Tibial nerve (tissue), 4 donors: ENCODE measurements at regions not wholly inside any gene's neighbourhood (a gene's known extent, or its start where the extent isn't known, plus 50 kb on each side); places are given as distances from the start of the nearest gene placed in this dataset.

Experiments
- DNase-seq, 2 donors: peaks; one replicate each; pipeline ENCODE4 v3.0.0-alpha.2; 2019; ENCODE audit warnings: low spot score in 2 of 2
- H3K27ac ChIP-seq, 4 donors: fragments of 200-600 bp; sonication (generic) in 3 of 4; one replicate each; pipeline ENCODE4 v1.5.1; 2017 to 2019; ENCODE audit warnings: mild to moderate bottlenecking in 1 of 4
- H3K27me3 ChIP-seq, 2 donors: fragments of 200-600 bp; sonication (generic) in 1 of 2; one replicate each; pipeline versions ENCODE4 v1.5.1 to v1.6.0; 2017 to 2019
- H3K36me3 ChIP-seq, 3 donors: fragments of 200-600 bp; sonication (generic); one replicate each; pipeline ENCODE4 v1.5.1; 2018 to 2019
- H3K4me1 ChIP-seq, 4 donors: fragments of 200-600 bp; sonication (generic) in 3 of 4; one replicate each; pipeline ENCODE4 v1.5.1; 2017 to 2019
- H3K4me3 ChIP-seq, 4 donors: fragments of 200-600 bp; sonication (generic) in 3 of 4; one replicate each; pipeline ENCODE4 v1.5.1; 2017 to 2019; ENCODE audit warnings: mild to moderate bottlenecking in 1 of 4, moderate library complexity in 1 of 4
- H3K9me3 ChIP-seq, 4 donors: fragments of 200-600 bp; sonication (generic) in 3 of 4; one replicate each; pipeline ENCODE4 v1.5.1; 2017 to 2019
- EP300 ChIP-seq, 2 donors: sonication (generic); formaldehyde crosslinking; IDR thresholded peaks; one replicate each; pipeline ENCODE4 v1.6.1; 2017; ENCODE audit warnings: antibody characterized with exemption in 2 of 2, mild to moderate bottlenecking in 1 of 2
- POLR2A ChIP-seq, 2 donors: fragments of 450-650 bp; IDR thresholded peaks; one replicate each; pipeline ENCODE4 v1.6.1; 2017; ENCODE audit warnings: antibody characterized with exemption in 2 of 2, mild to moderate bottlenecking in 2 of 2, moderate library complexity in 2 of 2
- WGBS, 2 donors: methylation state at CpG; one replicate each; pipeline ENCODE4 v1.1.5; 2018; 5-methylcytosine and 5-hydroxymethylcytosine counted together
- TF ChIP-seq, protein P1 (sequence below), 5 experiments: fragments of 200-600 bp in 3 of 5; fragments of 450-650 bp in 2 of 5; sonication (generic) in 3 of 5; IDR thresholded peaks; one replicate each; pipeline ENCODE4 v1.5.1; 2016 to 2019; ENCODE audit warnings: antibody characterized with exemption in 5 of 5, mild to moderate bottlenecking in 3 of 5, moderate library complexity in 2 of 5

DNA sequence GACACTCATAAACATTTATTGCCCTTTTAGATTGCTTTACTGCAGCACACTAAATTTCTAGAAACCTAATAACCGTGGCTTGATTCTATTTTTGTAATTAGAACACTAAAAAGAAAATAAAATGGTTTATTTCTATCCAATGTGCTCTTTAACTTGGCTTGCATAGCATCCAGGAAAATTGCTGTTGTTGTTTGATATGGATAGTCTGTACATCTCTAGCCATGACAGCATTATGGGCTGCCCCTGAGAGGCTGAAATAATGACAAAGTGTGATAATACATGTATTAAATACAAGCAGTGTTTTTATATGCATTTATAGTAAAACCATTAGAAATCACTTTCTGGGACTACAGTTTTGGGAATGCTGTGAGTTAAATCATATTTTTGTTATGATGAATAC lies 472.5 kb downstream of the EPM2A start:
- H3K4me1 ChIP-seq, result no peaks in the 10 kb centered on the region
- TF ChIP-seq, protein P1, sequence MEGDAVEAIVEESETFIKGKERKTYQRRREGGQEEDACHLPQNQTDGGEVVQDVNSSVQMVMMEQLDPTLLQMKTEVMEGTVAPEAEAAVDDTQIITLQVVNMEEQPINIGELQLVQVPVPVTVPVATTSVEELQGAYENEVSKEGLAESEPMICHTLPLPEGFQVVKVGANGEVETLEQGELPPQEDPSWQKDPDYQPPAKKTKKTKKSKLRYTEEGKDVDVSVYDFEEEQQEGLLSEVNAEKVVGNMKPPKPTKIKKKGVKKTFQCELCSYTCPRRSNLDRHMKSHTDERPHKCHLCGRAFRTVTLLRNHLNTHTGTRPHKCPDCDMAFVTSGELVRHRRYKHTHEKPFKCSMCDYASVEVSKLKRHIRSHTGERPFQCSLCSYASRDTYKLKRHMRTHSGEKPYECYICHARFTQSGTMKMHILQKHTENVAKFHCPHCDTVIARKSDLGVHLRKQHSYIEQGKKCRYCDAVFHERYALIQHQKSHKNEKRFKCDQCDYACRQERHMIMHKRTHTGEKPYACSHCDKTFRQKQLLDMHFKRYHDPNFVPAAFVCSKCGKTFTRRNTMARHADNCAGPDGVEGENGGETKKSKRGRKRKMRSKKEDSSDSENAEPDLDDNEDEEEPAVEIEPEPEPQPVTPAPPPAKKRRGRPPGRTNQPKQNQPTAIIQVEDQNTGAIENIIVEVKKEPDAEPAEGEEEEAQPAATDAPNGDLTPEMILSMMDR (IDR thresholded peaks at IDR 0.05), result no peak
- TF ChIP-seq EP300 (IDR thresholded peaks at IDR 0.05) (no peak), POLR2A (IDR thresholded peaks at IDR 0.05) (no peak)
- H3K27me3 ChIP-seq, result no peaks in the 10 kb centered on the region
- H3K4me3 ChIP-seq, result no peak overlapping the region
- H3K9me3 ChIP-seq, result no peaks in the 10 kb centered on the region
- H3K27ac ChIP-seq, result no peak overlapping the region
- no peaks in the 10 kb centered on the region for H3K36me3 ChIP-seq
- no peak for DNase-seq
- 56% methylated on average over 1 of the region's 1 CpG for WGBS, 2 donors

DNA sequence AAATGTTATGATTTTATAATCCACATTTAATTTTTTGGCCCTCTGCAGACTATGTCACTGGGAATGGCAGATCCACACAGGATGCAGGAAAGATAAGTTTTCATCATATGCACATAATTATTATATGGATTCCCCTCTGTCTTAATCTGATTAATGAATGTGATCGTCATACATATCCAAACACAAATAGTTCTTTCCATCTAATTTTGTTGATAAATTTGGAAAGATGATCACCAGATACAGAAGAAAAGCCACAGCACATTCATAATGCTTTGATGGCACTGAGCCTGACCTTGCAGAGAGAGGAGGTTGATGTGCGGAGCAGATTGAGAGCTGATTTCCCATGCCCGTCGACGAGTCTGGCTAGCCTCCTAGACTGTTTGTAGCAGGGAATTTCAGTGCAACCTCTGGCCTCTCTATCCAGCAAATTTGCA lies 471.5 kb downstream of the EPM2A start:
- no peak overlapping the region for H3K27ac ChIP-seq
- TF ChIP-seq, protein P1 (IDR thresholded peaks at IDR 0.05), result no peak
- no peak for TF ChIP-seq POLR2A (IDR thresholded peaks at IDR 0.05)
- H3K36me3 ChIP-seq, result no peaks in the 10 kb centered on the region
- WGBS, 2 donors, result 50 to 52% methylated on average over 5 of the region's 5 CpGs
- H3K9me3 ChIP-seq, result no peaks in the 10 kb centered on the region
- no peaks in the 10 kb centered on the region for H3K27me3 ChIP-seq
- DNase-seq, result no peak
- no peak overlapping the region for H3K4me3 ChIP-seq
- no peaks in the 10 kb centered on the region for H3K4me1 ChIP-seq

DNA sequence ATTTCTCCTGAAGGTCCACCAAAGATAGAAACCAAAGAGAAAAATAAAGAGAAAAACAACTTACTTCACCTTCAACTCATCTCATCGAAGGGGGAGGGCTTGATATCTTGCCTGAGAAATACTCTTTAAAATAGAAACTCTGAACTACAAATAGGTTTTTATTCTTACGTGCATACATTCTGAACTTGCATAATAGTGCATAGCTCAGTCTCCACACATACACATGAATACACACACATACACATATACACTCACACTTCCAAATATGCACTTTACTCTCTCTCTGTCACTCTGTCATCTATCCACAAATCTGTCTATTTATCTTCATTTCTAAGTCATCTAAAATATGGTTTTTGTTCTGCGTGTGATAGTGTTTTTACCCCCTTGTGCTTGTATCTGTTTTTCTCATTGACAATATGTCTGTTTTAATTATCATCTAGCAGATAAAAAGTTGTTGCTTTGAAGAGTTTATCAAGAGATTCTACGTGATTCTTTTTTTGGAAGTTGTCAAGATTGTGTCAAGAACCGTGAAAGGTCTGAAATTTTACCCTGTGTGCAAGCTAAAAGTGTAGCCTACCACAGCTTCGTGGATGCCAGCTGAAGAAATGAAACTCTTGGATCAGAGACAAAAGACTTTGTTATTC lies 468.8 kb downstream of the EPM2A start:
- no peak overlapping the region for H3K27ac ChIP-seq
- no peaks in the 10 kb centered on the region for H3K9me3 ChIP-seq
- no peak for DNase-seq
- TF ChIP-seq, protein P1 (IDR thresholded peaks at IDR 0.05), result no peak
- no peak for TF ChIP-seq POLR2A (IDR thresholded peaks at IDR 0.05)
- TF ChIP-seq EP300 (IDR thresholded peaks at IDR 0.05), result no peak
- H3K4me3 ChIP-seq, result no peak overlapping the region
- no peaks in the 10 kb centered on the region for H3K4me1 ChIP-seq
- 74 to 77% methylated on average over 6 of the region's 6 CpGs for WGBS, 2 donors
- H3K36me3 ChIP-seq, result no peaks in the 10 kb centered on the region
- H3K27me3 ChIP-seq, result no peaks in the 10 kb centered on the region

DNA sequence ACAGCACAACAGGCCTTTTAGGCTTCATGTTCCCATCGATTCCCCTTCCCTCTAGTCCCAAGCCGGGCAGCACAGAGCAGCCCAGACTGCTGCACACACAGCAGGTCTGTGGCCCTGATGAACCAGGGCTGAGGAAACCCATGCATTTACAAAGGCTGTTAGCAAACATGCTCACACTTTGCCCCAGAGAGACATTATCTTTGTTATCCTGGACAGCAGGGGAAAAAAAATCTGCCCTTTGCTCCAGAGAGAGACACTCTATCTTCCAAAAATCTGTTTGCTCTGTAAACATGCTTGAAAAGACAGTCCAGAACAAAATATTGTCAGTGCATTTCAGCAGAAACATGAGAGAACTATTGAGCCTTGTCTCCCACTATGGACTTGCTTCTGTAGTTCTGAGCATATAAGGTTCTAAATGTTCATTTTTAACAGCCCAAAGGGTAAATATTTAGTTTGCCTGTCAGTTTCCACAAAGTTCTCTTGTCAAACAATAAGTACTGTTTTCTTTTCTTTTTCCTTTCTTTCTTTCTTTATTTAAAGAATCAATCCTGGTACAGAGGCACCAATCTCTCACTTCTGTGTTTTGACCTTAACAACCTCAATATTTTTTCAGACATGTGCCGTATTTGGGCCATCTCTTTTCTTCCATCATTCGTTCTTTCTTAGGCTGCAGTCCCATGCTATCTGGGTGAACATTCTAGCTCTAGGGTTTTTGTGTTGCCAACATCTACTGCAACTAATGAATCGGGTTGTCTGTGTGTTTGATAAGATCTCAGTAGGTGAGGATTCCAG lies 468.0 kb downstream of the EPM2A start:
- no peak for DNase-seq
- no peaks in the 10 kb centered on the region for H3K9me3 ChIP-seq
- no peaks in the 10 kb centered on the region for H3K36me3 ChIP-seq
- WGBS, 2 donors, result 52 to 58% methylated on average over 5 of the region's 5 CpGs
- no peaks in the 10 kb centered on the region for H3K27me3 ChIP-seq
- H3K27ac ChIP-seq, result no peak overlapping the region
- H3K4me1 ChIP-seq, result no peaks in the 10 kb centered on the region
- H3K4me3 ChIP-seq, result no peak overlapping the region
- TF ChIP-seq POLR2A (IDR thresholded peaks at IDR 0.05), result no peak
- TF ChIP-seq, protein P1 (IDR thresholded peaks at IDR 0.05), result no peak
- no peak for TF ChIP-seq EP300 (IDR thresholded peaks at IDR 0.05)

DNA sequence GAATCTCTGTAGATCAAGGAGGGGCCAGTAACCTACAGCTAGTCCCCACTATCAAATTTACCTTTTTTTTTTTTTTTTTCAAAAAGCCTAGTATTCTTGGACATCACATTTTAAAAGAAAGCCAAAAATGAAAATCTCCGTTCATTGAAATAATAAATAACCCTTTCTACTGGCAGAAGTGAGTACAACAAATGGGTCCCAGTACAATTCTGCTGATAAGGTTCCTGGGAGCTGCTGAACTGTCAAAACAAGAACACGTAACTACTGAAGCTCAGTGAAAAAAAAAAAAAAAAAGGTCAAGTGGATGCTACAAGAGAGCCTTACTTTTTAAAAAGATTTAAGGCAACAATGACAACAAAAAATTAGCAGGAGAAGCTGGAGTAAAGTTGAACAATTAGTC lies 464.9 kb downstream of the EPM2A start:
- no peaks in the 10 kb centered on the region for H3K4me1 ChIP-seq
- no peaks in the 10 kb centered on the region for H3K27me3 ChIP-seq
- no peaks in the 10 kb centered on the region for H3K36me3 ChIP-seq
- WGBS, 2 donors, result 41 to 46% methylated on average over 2 of the region's 2 CpGs
- no peaks in the 10 kb centered on the region for H3K9me3 ChIP-seq
- no peak overlapping the region for H3K4me3 ChIP-seq
- H3K27ac ChIP-seq, result no peak overlapping the region
- no peak for TF ChIP-seq POLR2A (IDR thresholded peaks at IDR 0.05)
- TF ChIP-seq EP300 (IDR thresholded peaks at IDR 0.05), result no peak
- TF ChIP-seq, protein P1 (IDR thresholded peaks at IDR 0.05), result no peak
- no peak for DNase-seq
